ENCODE measurements at regions not wholly inside any gene's neighbourhood (a gene's known extent, or its start where the extent isn't known, plus 50 kb on each side); places are given as distances from the start of the nearest gene placed in this dataset.
"Not testable (repeated sequence)": the region's sequence is repeated elsewhere in the genome, so short reads cannot be mapped to it uniquely, and the experiment has no call there.

- H2AFZ ChIP-seq (ENCODE audit: control insufficient read depth, low read length); H3K9me1 ChIP-seq (ENCODE audit: control insufficient read depth, extremely low read depth, insufficient read depth, low read length); DNase-seq (ENCODE audit: low read depth, low spot score); H3K27me3 ChIP-seq (ENCODE audit: control insufficient read depth, extremely low read depth, insufficient read depth, low read length); H3K9me3 ChIP-seq (ENCODE audit: control insufficient read depth, low read depth, low read length); dilution Hi-C loops (cut with MboI; ENCODE audit: extremely low pct_ligation_motif_present, low sequenced_read_pairs); H3K27ac ChIP-seq (ENCODE audit: control insufficient read depth, insufficient read depth, low read length); FAIRE-seq; H3K79me2 ChIP-seq (ENCODE audit: control insufficient read depth, insufficient read depth, low read length); H3K36me3 ChIP-seq (ENCODE audit: control insufficient read depth in 2 of 2, extremely low read depth in 1 of 2, insufficient read depth in 2 of 2, low read length in 2 of 2); H3K4me3 ChIP-seq (ENCODE audit: control insufficient read depth in 2 of 3, extremely low read depth in 1 of 3, insufficient read depth in 2 of 3, low read depth in 1 of 3, low read length in 3 of 3); H3K4me1 ChIP-seq (ENCODE audit: control insufficient read depth, extremely low read depth, insufficient read depth, low read length); H3K4me2 ChIP-seq (ENCODE audit: control insufficient read depth, extremely low read depth, insufficient read depth, low read depth, low read length); H3K9ac ChIP-seq (ENCODE audit: control insufficient read depth, extremely low read depth, insufficient read depth, low read length); H4K20me1 ChIP-seq (ENCODE audit: control insufficient read depth, extremely low read depth, insufficient read depth, low read length): not testable (repeated sequence)
These were observed 1348.2 kb downstream of the GATA3 start for GRCh38 chr10:9402507-9403195.

- H3K9me3 ChIP-seq (ENCODE audit: control insufficient read depth, low read depth, low read length); H3K4me1 ChIP-seq (ENCODE audit: control insufficient read depth, extremely low read depth, insufficient read depth, low read length); H3K79me2 ChIP-seq (ENCODE audit: control insufficient read depth, insufficient read depth, low read length); H3K36me3 ChIP-seq (ENCODE audit: control insufficient read depth in 2 of 2, extremely low read depth in 1 of 2, insufficient read depth in 2 of 2, low read length in 2 of 2); dilution Hi-C loops (cut with MboI; ENCODE audit: extremely low pct_ligation_motif_present, low sequenced_read_pairs); H3K9ac ChIP-seq (ENCODE audit: control insufficient read depth, extremely low read depth, insufficient read depth, low read length); H3K4me2 ChIP-seq (ENCODE audit: control insufficient read depth, extremely low read depth, insufficient read depth, low read depth, low read length); H3K9me1 ChIP-seq (ENCODE audit: control insufficient read depth, extremely low read depth, insufficient read depth, low read length); DNase-seq (ENCODE audit: low read depth, low spot score); H3K4me3 ChIP-seq (ENCODE audit: control insufficient read depth in 2 of 3, extremely low read depth in 1 of 3, insufficient read depth in 2 of 3, low read depth in 1 of 3, low read length in 3 of 3); FAIRE-seq; H3K27me3 ChIP-seq (ENCODE audit: control insufficient read depth, extremely low read depth, insufficient read depth, low read length); H4K20me1 ChIP-seq (ENCODE audit: control insufficient read depth, extremely low read depth, insufficient read depth, low read length); H3K27ac ChIP-seq (ENCODE audit: control insufficient read depth, insufficient read depth, low read length); H2AFZ ChIP-seq (ENCODE audit: control insufficient read depth, low read length): not testable (repeated sequence)
These were observed 1352.7 kb downstream of the GATA3 start for GRCh38 chr10:9407201-9407600.

- H3K9me1 ChIP-seq (ENCODE audit: control insufficient read depth, extremely low read depth, insufficient read depth, low read length) = no peaks in the 10 kb centered on the region
- DNase-seq (ENCODE audit: low read depth, low spot score) = no peak
- H3K79me2 ChIP-seq (ENCODE audit: control insufficient read depth, insufficient read depth, low read length) = no peaks in the 10 kb centered on the region
- no peaks in the 10 kb centered on the region for H3K36me3 ChIP-seq (ENCODE audit: control insufficient read depth in 2 of 2, extremely low read depth in 1 of 2, insufficient read depth in 2 of 2, low read length in 2 of 2)
- TF ChIP-seq EZH2 (IDR thresholded peaks at IDR 0.05; ENCODE audit: low read length) = no peak
- no peak for TF ChIP-seq CTCF (optimal IDR thresholded peaks at IDR 0.05 in 1 of 3, IDR thresholded peaks at IDR 0.05 in 1 of 3, conservative IDR thresholded peaks at IDR 0.05 in 1 of 3; ENCODE audit: extremely low read depth in 1 of 3, insufficient read depth in 2 of 3, low read length in 3 of 3)
- no peak for FAIRE-seq
- no peak overlapping the region for H3K9ac ChIP-seq (ENCODE audit: control insufficient read depth, extremely low read depth, insufficient read depth, low read length)
- H3K4me1 ChIP-seq (ENCODE audit: control insufficient read depth, extremely low read depth, insufficient read depth, low read length) = no peaks in the 10 kb centered on the region
- H3K4me2 ChIP-seq (ENCODE audit: control insufficient read depth, extremely low read depth, insufficient read depth, low read depth, low read length) = no peak overlapping the region
- H3K27ac ChIP-seq (ENCODE audit: control insufficient read depth, insufficient read depth, low read length) = no peak overlapping the region
- no peaks in the 10 kb centered on the region for H4K20me1 ChIP-seq (ENCODE audit: control insufficient read depth, extremely low read depth, insufficient read depth, low read length)
- no peaks in the 10 kb centered on the region for H3K9me3 ChIP-seq (ENCODE audit: control insufficient read depth, low read depth, low read length)
- no peak overlapping the region for H2AFZ ChIP-seq (ENCODE audit: control insufficient read depth, low read length)
- H3K4me3 ChIP-seq (ENCODE audit: control insufficient read depth in 2 of 3, extremely low read depth in 1 of 3, insufficient read depth in 2 of 3, low read depth in 1 of 3, low read length in 3 of 3) = no peak overlapping the region
- H3K27me3 ChIP-seq (ENCODE audit: control insufficient read depth, extremely low read depth, insufficient read depth, low read length) = no peaks in the 10 kb centered on the region
- dilution Hi-C loops (cut with MboI; ENCODE audit: extremely low pct_ligation_motif_present, low sequenced_read_pairs) = no loop called here
These were observed 1361.8 kb downstream of the GATA3 start for GRCh38 chr10:9416331-9416730.
